ENCODE measurements at regions not wholly inside any gene's neighbourhood (a gene's known extent, or its start where the extent isn't known, plus 50 kb on each side); places are given as distances from the start of the nearest gene placed in this dataset.
"Not testable (repeated sequence)": the region's sequence is repeated elsewhere in the genome, so short reads cannot be mapped to it uniquely, and the experiment has no call there.

GRCh38 chr11:45754741-45755140, 50.2 kb upstream of the SLC35C1 start:
- H3K9me3 Mint-ChIP-seq: no peaks in the 10 kb centered on the region
- peaks cover 13 to 69% (median 28%) of the 10 kb centered on the region in 5 donors for H3K27me3 Mint-ChIP-seq
- H3K4me3 Mint-ChIP-seq: peak overlapping the region in 1 of 10 donors; percentile 2
- no peak for DNase-seq
- POLR2A ChIA-PET: no interaction called here
- no peaks in the 10 kb centered on the region for H3K4me1 Mint-ChIP-seq
- H3K36me3 Mint-ChIP-seq: no peaks in the 10 kb centered on the region
- no peak for ATAC-seq
- H3K27ac Mint-ChIP-seq: no peak overlapping the region

DNA sequence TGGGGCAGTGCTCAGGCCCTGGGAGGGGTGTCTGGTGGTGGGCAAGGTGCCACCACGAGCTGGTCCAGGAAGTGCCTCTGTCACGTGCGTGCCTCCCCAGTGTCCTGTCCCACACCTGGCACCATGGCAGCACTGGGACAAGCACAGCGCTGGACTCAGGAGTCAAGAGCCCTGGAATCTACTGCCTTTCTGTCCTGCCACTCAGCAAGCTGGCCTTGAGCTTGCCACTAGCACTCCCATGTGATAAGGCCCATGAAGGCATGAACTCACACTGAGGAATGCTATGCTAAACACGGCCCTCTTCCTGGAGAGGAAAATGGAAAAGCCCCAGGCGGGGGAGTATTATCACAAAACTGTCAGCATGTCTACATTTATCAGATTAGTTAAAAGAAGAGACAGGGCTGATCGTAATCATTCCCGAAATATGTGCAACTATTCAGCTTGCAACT, 50.7 kb upstream of the SLC35C1 start:
- no peak for ATAC-seq
- Mint-ChIP-seq H3K4me3 (no peak overlapping the region), H3K9me3 (no peaks in the 10 kb centered on the region), H3K36me3 (no peaks in the 10 kb centered on the region), H3K4me1 (no peaks in the 10 kb centered on the region), H3K27ac (no peak overlapping the region), H3K27me3 (peaks cover 13 to 73% (median 28%) of the 10 kb centered on the region in 5 donors)
- POLR2A ChIA-PET: no interaction called here
- no peak for DNase-seq

DNA sequence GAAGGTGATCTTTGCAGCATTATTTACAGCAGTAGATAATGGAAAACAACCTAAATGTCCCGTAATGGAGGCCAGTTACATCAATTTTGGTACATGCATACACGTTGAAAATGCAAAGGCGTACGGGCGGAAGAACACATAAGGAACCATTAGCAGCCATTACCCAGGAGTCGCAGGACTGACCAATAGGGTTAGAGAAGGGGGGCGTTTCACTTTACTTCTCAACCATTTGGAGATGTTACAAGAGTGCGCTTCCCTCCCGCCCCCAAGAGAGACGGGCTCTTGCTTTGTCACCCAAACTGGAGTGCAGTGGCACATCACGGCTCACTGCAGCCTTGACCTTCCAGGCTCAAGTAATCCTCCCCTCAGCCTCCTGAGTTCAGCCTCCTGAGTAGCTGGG, 52.8 kb upstream of the SLC35C1 start:
- DNase-seq: no peak
- Mint-ChIP-seq H3K27ac (no peak overlapping the region), H3K4me3 (no peak overlapping the region), H3K36me3 (no peaks in the 10 kb centered on the region), H3K4me1 (no peaks in the 10 kb centered on the region), H3K9me3 (no peaks in the 10 kb centered on the region), H3K27me3 (peaks cover 11 to 60% (median 26%) of the 10 kb centered on the region in 5 donors)
- no peak for ATAC-seq
- POLR2A ChIA-PET: no interaction called here

DNA sequence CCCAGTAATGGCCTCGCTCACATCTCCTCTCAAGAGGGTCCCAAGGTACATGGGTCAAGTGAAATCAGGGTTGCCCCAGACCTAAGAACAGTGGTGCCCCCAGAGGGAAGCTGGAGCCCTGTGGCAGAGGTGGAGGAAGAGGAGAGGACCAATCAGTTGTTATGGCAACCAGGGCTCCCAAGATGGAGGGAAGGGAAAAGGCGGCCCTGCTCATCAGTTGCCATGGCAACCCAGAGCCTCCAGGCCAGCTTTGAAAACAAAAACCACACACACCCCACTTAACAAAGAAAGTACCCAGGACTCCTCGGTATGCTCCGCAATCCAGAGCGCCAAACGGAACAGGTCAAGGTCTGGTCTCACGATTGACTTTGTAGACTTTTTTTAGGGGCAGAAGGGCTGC, 53.5 kb upstream of the SLC35C1 start:
- DNase-seq (no peak), ATAC-seq (no peak)
- peaks cover 11 to 55% (median 24%) of the 10 kb centered on the region in 5 donors for H3K27me3 Mint-ChIP-seq
- H3K27ac Mint-ChIP-seq: peak overlapping the region in 1 of 10 donors; percentile 40
- POLR2A ChIA-PET: no interaction called here
- H3K4me3 Mint-ChIP-seq: no peak overlapping the region
- H3K4me1 Mint-ChIP-seq: no peaks in the 10 kb centered on the region
- H3K9me3 Mint-ChIP-seq: no peaks in the 10 kb centered on the region
- no peaks in the 10 kb centered on the region for H3K36me3 Mint-ChIP-seq

GRCh38 chr11:45750439-45750838, 54.5 kb upstream of the SLC35C1 start:
- no peak overlapping the region for H3K4me3 Mint-ChIP-seq
- no peaks in the 10 kb centered on the region for H3K4me1 Mint-ChIP-seq
- H3K9me3 Mint-ChIP-seq: no peaks in the 10 kb centered on the region
- no peak for ATAC-seq
- DNase-seq: no peak
- POLR2A ChIA-PET: no interaction called here
- H3K36me3 Mint-ChIP-seq: no peaks in the 10 kb centered on the region
- H3K27me3 Mint-ChIP-seq: peaks cover 11 to 48% (median 24%) of the 10 kb centered on the region in 5 donors
- no peak overlapping the region for H3K27ac Mint-ChIP-seq

- Mint-ChIP-seq H3K27me3 (peaks cover 9 to 41% (median 23%) of the 10 kb centered on the region in 5 donors), H3K4me3 (no peak overlapping the region), H3K9me3 (no peaks in the 10 kb centered on the region), H3K27ac (no peak overlapping the region), H3K36me3 (no peaks in the 10 kb centered on the region), H3K4me1 (no peaks in the 10 kb centered on the region)
- ATAC-seq: no peak
- no peak for DNase-seq
- POLR2A ChIA-PET: no interaction called here
Measured at GRCh38 chr11:45748801-45749200, 56.1 kb upstream of the SLC35C1 start.

GRCh38 chr11:45745065-45745811, 59.7 kb upstream of the SLC35C1 start:
- Mint-ChIP-seq H3K4me1 (no peaks in the 10 kb centered on the region), H3K4me3 (no peak overlapping the region), H3K36me3 (no peaks in the 10 kb centered on the region), H3K27me3 (peaks cover 2 to 12% (median 4%) of the 10 kb centered on the region in 5 donors), H3K9me3 (no peaks in the 10 kb centered on the region), H3K27ac (no peak overlapping the region)
- DNase-seq: no peak
- ATAC-seq: no peak
- POLR2A ChIA-PET: no interaction called here

DNA sequence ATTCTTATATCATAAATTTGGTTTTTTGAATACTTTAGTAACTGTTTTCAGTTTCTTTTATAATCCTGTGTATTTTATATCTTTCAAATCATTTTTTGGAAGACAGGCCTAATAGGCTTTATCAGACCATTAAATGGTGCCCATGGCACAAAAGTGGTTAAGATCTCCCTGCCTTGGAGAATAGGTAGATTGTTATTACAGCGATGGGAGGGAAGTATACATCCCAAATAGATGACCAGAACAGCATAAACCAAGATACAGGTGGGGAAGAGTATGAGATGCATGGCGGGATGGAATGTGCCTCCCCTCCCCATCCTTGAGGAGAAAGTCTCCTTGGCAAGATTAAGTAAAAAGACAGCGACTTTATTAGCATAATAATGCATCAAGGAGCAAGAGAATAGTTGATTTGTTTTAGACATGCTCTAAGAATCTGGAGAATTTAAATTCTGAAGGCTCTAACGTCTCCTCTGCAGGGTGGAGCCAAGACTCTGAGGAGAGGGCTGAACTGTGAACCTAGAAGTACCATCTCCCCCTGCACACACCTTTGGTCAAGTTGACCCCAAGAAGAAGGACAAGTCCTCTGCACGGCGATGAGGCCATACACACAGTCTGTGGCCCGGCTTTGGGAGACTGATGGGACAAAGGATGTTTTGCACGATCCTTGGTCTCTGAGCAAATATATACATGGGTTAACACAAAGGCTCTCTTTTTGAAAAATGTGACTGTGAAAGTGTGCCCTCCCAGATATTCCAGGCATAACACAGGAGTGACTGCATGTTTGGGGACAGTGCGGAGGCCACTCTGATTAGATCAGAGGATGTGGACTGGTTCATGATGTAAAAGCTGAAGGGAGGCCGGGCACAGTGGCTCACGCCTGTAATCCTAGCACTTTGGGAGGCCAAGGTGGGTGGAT, 61.1 kb upstream of the SLC35C1 start:
- POLR2A ChIA-PET: no interaction called here

GRCh38 chr11:45741582-45741981, 63.4 kb upstream of the SLC35C1 start:
- Mint-ChIP-seq H3K4me3 (no peak overlapping the region), H3K27ac (no peak overlapping the region), H3K36me3 (no peaks in the 10 kb centered on the region), H3K9me3 (no peaks in the 10 kb centered on the region), H3K4me1 (no peaks in the 10 kb centered on the region), H3K27me3 (peaks cover 0 to 10% (median 3%) of the 10 kb centered on the region in 5 donors)
- no peak for DNase-seq
- ATAC-seq: no peak
- POLR2A ChIA-PET: no interaction called here

More for the DNA sequence above, 61.1 kb upstream of the SLC35C1 start:
- DNase-seq (no peak), ATAC-seq (no peak)
- no peak overlapping the region for H3K27ac Mint-ChIP-seq
- no peaks in the 10 kb centered on the region for H3K4me1 Mint-ChIP-seq
- no peaks in the 10 kb centered on the region for H3K36me3 Mint-ChIP-seq
- H3K4me3 Mint-ChIP-seq: no peak overlapping the region
- H3K9me3 Mint-ChIP-seq: no peaks in the 10 kb centered on the region
- peaks cover 0 to 10% (median 0%) of the 10 kb centered on the region in 5 donors for H3K27me3 Mint-ChIP-seq

DNA sequence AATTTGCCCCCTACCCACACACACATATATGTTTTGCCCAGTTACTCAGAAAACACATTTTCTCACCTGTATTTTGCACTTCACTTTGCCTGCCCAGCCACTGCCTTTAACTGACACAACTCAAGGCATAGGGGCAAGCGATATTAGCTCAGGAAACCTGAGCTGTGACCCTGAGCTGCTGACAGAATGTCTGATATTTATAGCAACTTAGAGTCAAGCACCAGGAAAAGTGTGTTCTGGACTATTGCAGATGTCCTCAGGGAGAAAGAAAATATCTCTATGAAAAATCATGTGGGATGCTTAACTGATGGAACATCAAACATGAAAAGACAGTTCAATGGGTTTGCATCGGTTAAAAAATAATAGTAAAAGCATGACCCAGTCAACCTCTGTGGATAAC, 63.9 kb upstream of the SLC35C1 start:
- no peaks in the 10 kb centered on the region for H3K36me3 Mint-ChIP-seq
- H3K27me3 Mint-ChIP-seq: peaks cover 0 to 10% (median 5%) of the 10 kb centered on the region in 5 donors
- ATAC-seq (no peak), DNase-seq (no peak)
- no peak overlapping the region for H3K27ac Mint-ChIP-seq
- POLR2A ChIA-PET: no interaction called here
- H3K9me3 Mint-ChIP-seq: no peaks in the 10 kb centered on the region
- H3K4me1 Mint-ChIP-seq: no peaks in the 10 kb centered on the region
- no peak overlapping the region for H3K4me3 Mint-ChIP-seq

DNA sequence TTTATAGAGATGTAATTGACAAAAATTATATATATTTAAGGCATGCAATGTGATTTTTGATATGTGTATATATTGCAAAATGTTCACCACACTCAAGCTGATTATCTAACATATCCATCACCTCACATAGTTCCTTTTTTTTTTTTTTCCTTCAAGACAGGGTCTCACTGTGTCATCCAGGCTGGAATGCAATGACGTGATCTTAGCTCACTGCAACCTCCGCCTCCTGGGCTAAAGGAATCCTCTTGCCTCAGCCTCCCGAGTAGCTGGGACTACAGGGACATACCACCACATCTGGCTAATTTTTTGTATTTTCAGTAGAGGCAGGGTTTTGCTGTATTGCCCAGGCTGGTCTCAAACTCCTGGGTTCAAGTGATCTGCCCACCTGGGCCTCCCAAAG, 65.1 kb upstream of the SLC35C1 start:
- no peak for ATAC-seq
- Mint-ChIP-seq H3K4me1 (no peaks in the 10 kb centered on the region), H3K36me3 (no peaks in the 10 kb centered on the region), H3K9me3 (no peaks in the 10 kb centered on the region), H3K27ac (no peak overlapping the region), H3K4me3 (no peak overlapping the region), H3K27me3 (peaks cover 0 to 10% (median 6%) of the 10 kb centered on the region in 5 donors)
- DNase-seq: no peak
- POLR2A ChIA-PET: no interaction called here

DNA sequence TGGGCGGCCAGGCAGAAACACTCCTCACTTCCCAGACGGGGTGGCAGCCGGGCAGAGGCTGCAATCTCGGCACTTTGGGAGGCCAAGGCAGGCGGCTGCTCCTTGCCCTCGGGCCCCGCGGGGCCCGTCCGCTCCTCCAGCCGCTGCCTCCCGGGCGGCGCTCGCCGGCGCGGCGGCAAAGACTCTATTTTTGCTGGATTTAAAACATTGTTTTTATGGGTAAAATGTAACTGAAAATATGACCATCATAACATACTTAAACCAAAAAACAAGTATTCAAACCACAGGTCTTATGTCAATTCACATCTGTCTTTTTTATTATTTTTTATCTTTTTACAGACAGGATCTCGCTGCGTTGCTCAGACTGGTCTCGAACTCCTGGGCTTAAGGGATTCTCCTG, 65.9 kb upstream of the SLC35C1 start:
- H3K27me3 Mint-ChIP-seq, H3K27ac Mint-ChIP-seq, H3K9me3 Mint-ChIP-seq, DNase-seq, POLR2A ChIA-PET, H3K4me3 Mint-ChIP-seq, H3K4me1 Mint-ChIP-seq, ATAC-seq, H3K36me3 Mint-ChIP-seq: not testable (repeated sequence)

GRCh38 chr11:45738194-45738593, 66.8 kb upstream of the SLC35C1 start:
- H3K27ac Mint-ChIP-seq, H3K9me3 Mint-ChIP-seq, H3K4me3 Mint-ChIP-seq, H3K36me3 Mint-ChIP-seq, H3K4me1 Mint-ChIP-seq, POLR2A ChIA-PET, DNase-seq, ATAC-seq: not testable (repeated sequence)
- H3K27me3 Mint-ChIP-seq: peaks cover 5 to 11% (median 8%) of the 10 kb centered on the region in 5 donors

Measured in naive thymus-derived CD8-positive, alpha-beta T cell (primary cell).